HepG2 (cell line): ENCODE measurements at regions not wholly inside any gene's neighbourhood (a gene's known extent, or its start where the extent isn't known, plus 50 kb on each side); places are given as distances from the start of the nearest gene placed in this dataset.

Experiments
- ATAC-seq: fragments of 200-7000 bp; cut with Tn5 transposase; 3 replicates; pipeline ENCODE4 v1.9.1; 2020; ENCODE audit warnings: mild to moderate bottlenecking, moderate library complexity
- BruUV-seq: library from RNA; stranded (reverse); fragments of 400-500 nt; replicated peaks from 2 replicates; lab custom pipeline; 2021; lab: Mats Ljungman, UMichigan
- CTCF ChIA-PET: fragments of 300-600 bp; formaldehyde crosslinking; extraction: SDS; loops from one replicate; lab custom pipeline; 2021; ENCODE audit warnings: low total read pairs, inconsistent platforms, low intra/inter-chr PET ratio; lab: Yijun Ruan, JAX
- POLR2A ChIA-PET: fragments of 350-600 bp; sonication (Branson Sonifier 250); formaldehyde crosslinking; loops from one replicate; lab custom pipeline; 2020; ENCODE audit warnings: antibody characterized with exemption, inconsistent platforms; lab: Yijun Ruan, JAX
- DNase-seq: peaks from one replicate; pipeline ENCODE4 v3.0.0-alpha.2; 2015; ENCODE audit warnings: low spot score
- FAIRE-seq: peaks from 3 replicates; lab custom pipeline; 2011; peaks lifted over from hg19 to GRCh38; lab: Jason Lieb, UNC
- H2AFZ ChIP-seq: one replicate; pipeline ENCODE4 v1.6.1; 2011; ENCODE audit warnings: low read length, inconsistent platforms
- H3K27ac ChIP-seq: fragments of 300-600 bp; 3 replicates; pipeline ENCODE4 v1.8.0; 2011; ENCODE audit warnings: mixed run types, mild to moderate bottlenecking, mixed read lengths, low read length, inconsistent platforms; ENCODE audit not compliant: insufficient read depth; ENCODE audit errors: extremely low read length
- H3K27me3 ChIP-seq, 2 experiments: fragments of 200-600 bp in 1 of 2; 2 replicates in 1 of 2; 3 replicates in 1 of 2; pipeline versions ENCODE4 v1.6.0 to v1.8.0; 2011; ENCODE audit warnings: low read length in 2 of 2, mild to moderate bottlenecking in 2 of 2, moderate library complexity in 2 of 2, inconsistent platforms in 1 of 2; ENCODE audit not compliant: insufficient read depth in 2 of 2, control insufficient read depth in 1 of 2
- H3K36me3 ChIP-seq, 2 experiments: fragments of 200-600 bp in 1 of 2; replicated peaks in 1 of 2; 2 replicates in 1 of 2; 3 replicates in 1 of 2; pipeline versions ENCODE4 v1.5.1 to v1.8.0; 2011; ENCODE audit warnings: low read length in 2 of 2, inconsistent platforms in 1 of 2; ENCODE audit not compliant: insufficient read depth in 2 of 2, control insufficient read depth in 1 of 2
- H3K4me1 ChIP-seq: 2 replicates; pipeline ENCODE4 v1.5.1; 2012; ENCODE audit warnings: low read length, inconsistent platforms; ENCODE audit not compliant: insufficient read depth
- H3K4me2 ChIP-seq: 2 replicates; pipeline ENCODE4 v1.6.0; 2011; ENCODE audit warnings: low read depth, low read length, inconsistent platforms
- H3K4me3 ChIP-seq, 3 experiments: fragments of 200-600 bp in 1 of 3; sonication (generic), shearing (Covaris generic) in 1 of 3; replicated peaks in 1 of 3; 2 replicates each; pipeline ENCODE4 v1.5.1; 2011 to 2016; ENCODE audit warnings: low read length in 3 of 3, inconsistent platforms in 2 of 3, low read depth in 2 of 3, mild to moderate bottlenecking in 2 of 3, control low read depth in 1 of 3, mixed read lengths in 1 of 3; ENCODE audit not compliant: insufficient read depth in 1 of 3
- H3K79me2 ChIP-seq: one replicate; pipeline ENCODE4 v1.6.1; 2011; ENCODE audit warnings: low read length, inconsistent platforms; ENCODE audit not compliant: insufficient read depth
- H3K9ac ChIP-seq: 2 replicates; pipeline ENCODE4 v1.6.0; 2011; ENCODE audit warnings: mild to moderate bottlenecking, low read depth, low read length, inconsistent platforms; ENCODE audit not compliant: insufficient read depth
- H3K9me3 ChIP-seq: 2 replicates; pipeline ENCODE4 v1.5.1; 2012; ENCODE audit warnings: mild to moderate bottlenecking, low read length
- H4K20me1 ChIP-seq: 2 replicates; pipeline ENCODE4 v1.6.0; 2011; ENCODE audit warnings: inconsistent platforms, mild to moderate bottlenecking, low read length, moderate library complexity; ENCODE audit not compliant: insufficient read depth
- EEA1 ChIP-seq: sonication (generic); formaldehyde crosslinking; IDR thresholded peaks from 2 replicates; pipeline ENCODE4 v1.5.1; 2020; ENCODE audit warnings: mild to moderate bottlenecking, missing genetic modification reagents, borderline replicate concordance
- SIN3A ChIP-seq: IDR thresholded peaks from 2 replicates; pipeline ENCODE4 v1.6.1; 2011; ENCODE audit warnings: low read depth, mild to moderate bottlenecking, control low read depth, low read length, borderline replicate concordance
- ZNF605 ChIP-seq: sonication (generic); formaldehyde crosslinking; IDR thresholded peaks from 2 replicates; pipeline ENCODE4 v1.8.0; 2022; ENCODE audit warnings: mild to moderate bottlenecking, missing genetic modification reagents
- ZNF629 ChIP-seq: sonication (generic); formaldehyde crosslinking; conservative IDR thresholded peaks from 2 replicates; pipeline ENCODE4 v1.5.0; 2020; ENCODE audit warnings: missing genetic modification reagents
- ZNF674 ChIP-seq: sonication (generic); formaldehyde crosslinking; IDR thresholded peaks from 2 replicates; pipeline ENCODE4 v1.5.0; 2020; ENCODE audit warnings: low read depth, mild to moderate bottlenecking, missing genetic modification reagents
- WGBS: methylation state at CpG from one replicate; pipeline ENCODE4 v1.1.6; 2017; ENCODE audit warnings: low lambda C conversion rate; 5-methylcytosine and 5-hydroxymethylcytosine counted together
- in situ Hi-C: cut with HindIII; loops from 2 replicates; pipeline ENCODE4 v1.10.0; 2017; ENCODE audit warnings: low pct_unique_long_range_greater_than_20kb; ENCODE audit not compliant: extremely low pct_ligation_motif_present
- intact Hi-C: fragments of 100-400 bp; cut with micrococcal nuclease; formaldehyde crosslinking; loops from one replicate; pipeline ENCODE4 v1.10.0; 2022; ENCODE audit not compliant: unreplicated experiment

GRCh38 chr17:31674305-31674704, 184.7 kb downstream of the COPRS start:
- H3K4me3 ChIP-seq: no peak overlapping the region
- POLR2A ChIA-PET: no interaction called here
- no peak overlapping the region for H3K9ac ChIP-seq
- no TSS peak for BruUV-seq
- H4K20me1 ChIP-seq: no peaks in the 10 kb centered on the region
- no peaks in the 10 kb centered on the region for H3K36me3 ChIP-seq
- no peak for DNase-seq
- in situ Hi-C loops (no loop called here), intact Hi-C loops (no loop called here)
- H3K27me3 ChIP-seq: peaks cover 0 to 30% of the 10 kb centered on the region in 2 experiments; a peak in 4 of 5 replicates
- H3K4me1 ChIP-seq: no peaks in the 10 kb centered on the region; the same call in 1 of the 2 replicates
- no peak for ATAC-seq
- 39% methylated on average over 8 of the region's 8 CpGs for WGBS
- no peak overlapping the region for H3K27ac ChIP-seq
- no peaks in the 10 kb centered on the region for H3K79me2 ChIP-seq
- no peak overlapping the region for H2AFZ ChIP-seq
- TF ChIP-seq SIN3A: no peak
- no peak for TF ChIP-seq EEA1 (CRISPR knock-in tag)
- TF ChIP-seq ZNF605 (CRISPR knock-in tag): no peak
- H3K4me2 ChIP-seq: no peak overlapping the region
- CTCF ChIA-PET: no interaction called here
- FAIRE-seq: no peak
- H3K9me3 ChIP-seq: no peaks in the 10 kb centered on the region

GRCh38 chr17:31673076-31673475, 186.0 kb downstream of the COPRS start:
- TF ChIP-seq ZNF674 (CRISPR knock-in tag) (no peak), ZNF629 (CRISPR knock-in tag) (peak; percentile 50)
- no peaks in the 10 kb centered on the region for H3K79me2 ChIP-seq
- no peak overlapping the region for H3K27ac ChIP-seq
- intact Hi-C loops (no loop called here), in situ Hi-C loops (no loop called here)
- BruUV-seq: no TSS peak
- H3K9ac ChIP-seq: no peak overlapping the region
- DNase-seq (no peak), FAIRE-seq (no peak), ATAC-seq (no peak)
- H2AFZ ChIP-seq: no peak overlapping the region
- H4K20me1 ChIP-seq: no peaks in the 10 kb centered on the region
- WGBS: 15% methylated on average over 7 of the region's 8 CpGs
- CTCF ChIA-PET: no interaction called here
- no peaks in the 10 kb centered on the region for H3K36me3 ChIP-seq
- POLR2A ChIA-PET: no interaction called here
- no peaks in the 10 kb centered on the region for H3K9me3 ChIP-seq
- H3K4me2 ChIP-seq: no peak overlapping the region
- no peaks in the 10 kb centered on the region for H3K4me1 ChIP-seq
- peaks cover 0 to 30% of the 10 kb centered on the region in 2 experiments; a peak in 4 of 5 replicates for H3K27me3 ChIP-seq
- no peak overlapping the region for H3K4me3 ChIP-seq
